Gastroesophageal sphincter (tissue), 3 donors: ENCODE measurements at regions not wholly inside any gene's neighbourhood (a gene's known extent, or its start where the extent isn't known, plus 50 kb on each side); places are given as distances from the start of the nearest gene placed in this dataset.

Experiments
- CTCF ChIP-seq, 4 experiments: fragments of 200-600 bp in 2 of 4; fragments of 450-650 bp in 2 of 4; sonication (generic) in 1 of 4; IDR thresholded peaks; one replicate each; pipeline ENCODE4 v1.5.1; 2017 to 2019; ENCODE audit warnings: antibody characterized with exemption in 4 of 4, mild to moderate bottlenecking in 2 of 4, moderate library complexity in 2 of 4
- POLR2A ChIP-seq, 2 donors: fragments of 450-650 bp; IDR thresholded peaks; one replicate each; pipeline ENCODE4 v1.6.1; 2017; ENCODE audit warnings: antibody characterized with exemption in 2 of 2, mild to moderate bottlenecking in 2 of 2, moderate library complexity in 1 of 2

- TF ChIP-seq CTCF (IDR thresholded peaks at IDR 0.05) (no peak), POLR2A (IDR thresholded peaks at IDR 0.05) (no peak)
These were observed 969.7 kb downstream of the DCDC2C start for GRCh38 chr2:4673025-4673489.
